T-cell (primary cell): ENCODE measurements at regions not wholly inside any gene's neighbourhood (a gene's known extent, or its start where the extent isn't known, plus 50 kb on each side); places are given as distances from the start of the nearest gene placed in this dataset.

Experiments
- ATAC-seq, 4 experiments: fragments of 200-7000 bp in 3 of 4; fragments of 150-1000 bp in 1 of 4; cut with Tn5 transposase; replicated peaks in 1 of 4; 1 replicate in 3 of 4; 2 replicates in 1 of 4; pipeline ENCODE4 v1.10.0; 2021; ENCODE audit warnings: moderate library complexity in 3 of 4, mild to moderate bottlenecking in 2 of 4, moderate number of reproducible peaks in 1 of 4
- CTCF ChIA-PET, 2 donors: fragments of 300-600 bp; sonication (Branson Sonifier 250); formaldehyde crosslinking; loops; one replicate each; lab custom pipeline; 2022; ENCODE audit warnings: antibody characterized with exemption in 2 of 2; lab: Charles Lee
- POLR2A ChIA-PET, 2 donors: fragments of 300-600 bp; sonication (Branson Sonifier 250); formaldehyde crosslinking; loops; one replicate each; lab custom pipeline; 2022; ENCODE audit warnings: antibody characterized with exemption in 2 of 2; lab: Charles Lee
- DNase-seq, 35 experiments: peaks; one replicate each; pipeline versions ENCODE4 v3.0.0 to v3.0.0-alpha.2; 2013 to 2023
- H3K27ac ChIP-seq: one replicate; pipeline ENCODE4 v1.5.1; 2013; ENCODE audit warnings: low read length
- H3K27me3 ChIP-seq, 2 experiments: replicated peaks in 1 of 2; 1 replicate in 1 of 2; 2 replicates in 1 of 2; pipeline versions ENCODE4 v1.6.1 to v1.7.0; 2013; ENCODE audit warnings: low read length in 1 of 2, mixed read lengths in 1 of 2; ENCODE audit not compliant: control insufficient read depth in 2 of 2, insufficient read depth in 2 of 2; ENCODE audit errors: extremely low read depth in 1 of 2
- H3K36me3 ChIP-seq, 2 donors: 1 replicate in 1 of 2; 2 replicates in 1 of 2; pipeline versions ENCODE4 v1.6.1 to v1.7.0; 2013; ENCODE audit warnings: low read length in 1 of 2; ENCODE audit not compliant: control insufficient read depth in 2 of 2, insufficient read depth in 1 of 2; ENCODE audit errors: extremely low read depth in 1 of 2
- H3K4me1 ChIP-seq, 2 experiments: 1 replicate in 1 of 2; 2 replicates in 1 of 2; pipeline versions ENCODE4 v1.6.1 to v1.7.0; 2013; ENCODE audit warnings: low read length in 2 of 2, mixed read lengths in 1 of 2; ENCODE audit not compliant: insufficient read depth in 2 of 2, control insufficient read depth in 1 of 2; ENCODE audit errors: extremely low read depth in 1 of 2
- H3K4me3 ChIP-seq, 2 donors: 1 replicate in 1 of 2; 2 replicates in 1 of 2; pipeline versions ENCODE4 v1.5.1 to v1.7.0; 2013; ENCODE audit warnings: mild to moderate bottlenecking in 2 of 2, low read length in 1 of 2, moderate library complexity in 1 of 2; ENCODE audit not compliant: control insufficient read depth in 1 of 2; ENCODE audit errors: extremely low read depth in 1 of 2
- H3K9me3 ChIP-seq: 2 replicates; pipeline ENCODE4 v1.7.0; 2013
- H3K27ac Mint-ChIP-seq, 2 donors: one replicate each; pipeline ENCODE4 v1.8.0; 2020 to 2021; ENCODE audit warnings: mild to moderate bottlenecking in 2 of 2, mixed read lengths in 2 of 2
- H3K27me3 Mint-ChIP-seq, 2 donors: one replicate each; pipeline ENCODE4 v1.8.0; 2021 to 2022; ENCODE audit warnings: mixed read lengths in 2 of 2
- H3K36me3 Mint-ChIP-seq: one replicate; pipeline ENCODE4 v1.8.0; 2021; ENCODE audit warnings: mixed read lengths
- H3K4me1 Mint-ChIP-seq, 3 donors: one replicate each; pipeline ENCODE4 v1.8.0; 2020 to 2022; ENCODE audit warnings: mixed read lengths in 3 of 3, mild to moderate bottlenecking in 1 of 3
- H3K4me3 Mint-ChIP-seq, 3 donors: one replicate each; pipeline ENCODE4 v1.8.0; 2020 to 2022; ENCODE audit warnings: mild to moderate bottlenecking in 3 of 3, mixed read lengths in 3 of 3, moderate library complexity in 3 of 3
- H3K9me3 Mint-ChIP-seq, 3 donors: one replicate each; pipeline ENCODE4 v1.8.0; 2020 to 2022; ENCODE audit warnings: mixed read lengths in 3 of 3
- WGBS: methylation state at CpG from one replicate; pipeline ENCODE4 v1.1.5; 2013; ENCODE audit warnings: missing lambda C conversion rate; ENCODE audit not compliant: insufficient coverage; 5-methylcytosine and 5-hydroxymethylcytosine counted together

GRCh38 chr3:22977042-22977441, 226.1 kb upstream of the UBE2E2 start:
- WGBS, result 88% methylated on average over 2 of the region's 2 CpGs
- CTCF ChIA-PET, result no interaction called here
- Histone ChIP-seq H3K9me3 (no peaks in the 10 kb centered on the region), H3K4me1 (no peaks in the 10 kb centered on the region), H3K4me3 (no peak overlapping the region), H3K27me3 (no peaks in the 10 kb centered on the region), H3K36me3 (no peaks in the 10 kb centered on the region), H3K27ac (no peak overlapping the region)
- H3K36me3 Mint-ChIP-seq, result no peaks in the 10 kb centered on the region
- H3K4me3 Mint-ChIP-seq, result no peak overlapping the region
- no peak for DNase-seq
- H3K27me3 Mint-ChIP-seq, result no peaks in the 10 kb centered on the region
- no peaks in the 10 kb centered on the region for H3K9me3 Mint-ChIP-seq
- no peak for ATAC-seq
- H3K4me1 Mint-ChIP-seq, result peaks cover 0 to 6% (median 2%) of the 10 kb centered on the region in 3 donors
- peak overlapping the region in 1 of 2 donors; percentile 12 for H3K27ac Mint-ChIP-seq
- POLR2A ChIA-PET, result no interaction called here

GRCh38 chr3:22977650-22978289, 225.4 kb upstream of the UBE2E2 start:
- no peak overlapping the region for H3K27ac ChIP-seq
- peak in 1 of 4 experiments; percentile 40 for ATAC-seq
- no peaks in the 10 kb centered on the region for H3K9me3 Mint-ChIP-seq
- H3K27me3 Mint-ChIP-seq, result no peaks in the 10 kb centered on the region
- H3K27ac Mint-ChIP-seq, result peak overlapping the region in 1 of 2 donors; percentile 40
- no peak for DNase-seq
- H3K36me3 Mint-ChIP-seq, result no peaks in the 10 kb centered on the region
- ChIA-PET CTCF (no interaction called here), POLR2A (no interaction called here)
- H3K4me1 ChIP-seq, result no peaks in the 10 kb centered on the region
- peaks cover 0 to 6% (median 2%) of the 10 kb centered on the region in 3 donors for H3K4me1 Mint-ChIP-seq
- no peaks in the 10 kb centered on the region for H3K27me3 ChIP-seq
- H3K4me3 ChIP-seq, result no peak overlapping the region
- 100% methylated on average over 1 of the region's 3 CpGs for WGBS
- H3K4me3 Mint-ChIP-seq, result no peak overlapping the region
- H3K9me3 ChIP-seq, result no peaks in the 10 kb centered on the region
- no peaks in the 10 kb centered on the region for H3K36me3 ChIP-seq

- H3K27me3 Mint-ChIP-seq, result no peaks in the 10 kb centered on the region
- Histone ChIP-seq H3K9me3 (no peaks in the 10 kb centered on the region), H3K36me3 (no peaks in the 10 kb centered on the region), H3K27ac (no peak overlapping the region), H3K27me3 (no peaks in the 10 kb centered on the region), H3K4me3 (no peak overlapping the region), H3K4me1 (no peaks in the 10 kb centered on the region)
- H3K36me3 Mint-ChIP-seq, result no peaks in the 10 kb centered on the region
- CTCF ChIA-PET, result no interaction called here
- POLR2A ChIA-PET, result no interaction called here
- peaks cover 0 to 6% (median 2%) of the 10 kb centered on the region in 3 donors for H3K4me1 Mint-ChIP-seq
- H3K27ac Mint-ChIP-seq, result no peak overlapping the region
- ATAC-seq (no peak), DNase-seq (no peak)
- no peaks in the 10 kb centered on the region for H3K9me3 Mint-ChIP-seq
- H3K4me3 Mint-ChIP-seq, result no peak overlapping the region
- WGBS, result 96% methylated on average over 3 of the region's 4 CpGs
Observed at GRCh38 chr3:22979581-22979980, 223.5 kb upstream of the UBE2E2 start.

GRCh38 chr3:22980346-22980745, 222.8 kb upstream of the UBE2E2 start:
- POLR2A ChIA-PET, result no interaction called here
- no peaks in the 10 kb centered on the region for H3K27me3 Mint-ChIP-seq
- DNase-seq, result no peak
- no peak overlapping the region for H3K4me3 Mint-ChIP-seq
- Histone ChIP-seq H3K36me3 (no peaks in the 10 kb centered on the region), H3K9me3 (no peaks in the 10 kb centered on the region), H3K4me1 (no peaks in the 10 kb centered on the region), H3K27ac (no peak overlapping the region), H3K4me3 (no peak overlapping the region), H3K27me3 (no peaks in the 10 kb centered on the region)
- H3K9me3 Mint-ChIP-seq, result peaks cover 0 to 7% (median 5%) of the 10 kb centered on the region in 3 donors
- H3K4me1 Mint-ChIP-seq, result peaks cover 0 to 6% (median 2%) of the 10 kb centered on the region in 3 donors
- CTCF ChIA-PET, result no interaction called here
- H3K36me3 Mint-ChIP-seq, result no peaks in the 10 kb centered on the region
- no peak for ATAC-seq
- WGBS, result no CpG with 5 or more reads among the region's 7 CpGs
- H3K27ac Mint-ChIP-seq, result no peak overlapping the region

GRCh38 chr3:22981166-22981565, 222.0 kb upstream of the UBE2E2 start:
- no peaks in the 10 kb centered on the region for H3K4me1 ChIP-seq
- Mint-ChIP-seq H3K27me3 (no peaks in the 10 kb centered on the region), H3K4me3 (no peak overlapping the region), H3K4me1 (peaks cover 0 to 6% (median 2%) of the 10 kb centered on the region in 3 donors), H3K27ac (no peak overlapping the region), H3K9me3 (peaks cover 0 to 15% (median 9%) of the 10 kb centered on the region in 3 donors), H3K36me3 (no peaks in the 10 kb centered on the region)
- H3K36me3 ChIP-seq, result no peaks in the 10 kb centered on the region
- no peak for DNase-seq
- no CpG with 5 or more reads among the region's 3 CpGs for WGBS
- ATAC-seq, result no peak
- no peak overlapping the region for H3K27ac ChIP-seq
- ChIA-PET CTCF (no interaction called here), POLR2A (no interaction called here)
- H3K4me3 ChIP-seq, result no peak overlapping the region
- H3K9me3 ChIP-seq, result no peaks in the 10 kb centered on the region
- no peaks in the 10 kb centered on the region for H3K27me3 ChIP-seq

GRCh38 chr3:22981861-22982260, 221.3 kb upstream of the UBE2E2 start:
- Mint-ChIP-seq H3K9me3 (peaks cover 0 to 16% (median 9%) of the 10 kb centered on the region in 3 donors), H3K36me3 (no peaks in the 10 kb centered on the region), H3K27ac (no peak overlapping the region), H3K4me1 (peaks cover 0 to 6% (median 2%) of the 10 kb centered on the region in 3 donors), H3K4me3 (no peak overlapping the region), H3K27me3 (no peaks in the 10 kb centered on the region)
- Histone ChIP-seq H3K4me3 (no peak overlapping the region), H3K9me3 (no peaks in the 10 kb centered on the region), H3K4me1 (no peaks in the 10 kb centered on the region), H3K27me3 (no peaks in the 10 kb centered on the region), H3K36me3 (no peaks in the 10 kb centered on the region), H3K27ac (no peak overlapping the region)
- no peak for DNase-seq
- WGBS, result no CpG with 5 or more reads among the region's 2 CpGs
- no peak for ATAC-seq
- ChIA-PET CTCF (no interaction called here), POLR2A (no interaction called here)
